HepG2 (cell line): ENCODE measurements at regions not wholly inside any gene's neighbourhood (a gene's known extent, or its start where the extent isn't known, plus 50 kb on each side); places are given as distances from the start of the nearest gene placed in this dataset.

Source experiments
- ARID2 ChIP-seq: sonication (generic); formaldehyde crosslinking; IDR thresholded peaks from 2 replicates; pipeline ENCODE4 v1.8.1; 2022; ENCODE audit warnings: mild to moderate bottlenecking, missing genetic modification reagents, borderline replicate concordance
- CENPX ChIP-seq: sonication (generic); formaldehyde crosslinking; IDR thresholded peaks from 2 replicates; pipeline ENCODE4 v1.9.0; 2021; ENCODE audit warnings: mild to moderate bottlenecking, missing genetic modification reagents, moderate library complexity
- ELF4 ChIP-seq: sonication (generic); formaldehyde crosslinking; IDR thresholded peaks from 2 replicates; pipeline ENCODE4 v1.5.0; 2020; ENCODE audit warnings: missing genetic modification reagents, mild to moderate bottlenecking, moderate library complexity, borderline replicate concordance
- HDAC2 ChIP-seq: sonication (generic); formaldehyde crosslinking; IDR thresholded peaks from 2 replicates; pipeline ENCODE4 v1.4.0; 2020; ENCODE audit warnings: missing genetic modification reagents
- MIER3 ChIP-seq: IDR thresholded peaks from 2 replicates; pipeline ENCODE4 v1.6.1; 2016; ENCODE audit warnings: missing compliant biosample characterization, borderline replicate concordance
- NFATC3 ChIP-seq: sonication (generic); formaldehyde crosslinking; IDR thresholded peaks from 2 replicates; pipeline ENCODE4 v1.5.1; 2020; ENCODE audit warnings: mild to moderate bottlenecking, missing genetic modification reagents
- NFKB2 ChIP-seq: sonication (generic); formaldehyde crosslinking; IDR thresholded peaks from 2 replicates; pipeline ENCODE4 v1.4.0; 2020; ENCODE audit warnings: missing genetic modification reagents, borderline replicate concordance
- SOX13 ChIP-seq, 3 experiments: fragments of 450-650 bp in 1 of 3; sonication (generic) in 1 of 3; formaldehyde crosslinking in 1 of 3; IDR thresholded peaks in 2 of 3; conservative IDR thresholded peaks in 1 of 3; 2 replicates each; pipeline versions ENCODE4 v1.5.0 to v1.6.1; 2016 to 2020; ENCODE audit warnings: antibody characterized with exemption in 1 of 3, mild to moderate bottlenecking in 1 of 3, missing compliant biosample characterization in 1 of 3, missing genetic modification reagents in 1 of 3, moderate library complexity in 1 of 3
- ZIK1 ChIP-seq: sonication (generic); formaldehyde crosslinking; IDR thresholded peaks from 2 replicates; pipeline ENCODE4 v1.5.0; 2020; ENCODE audit warnings: mild to moderate bottlenecking, low read depth, missing genetic modification reagents, borderline replicate concordance
- ZNF160 ChIP-seq: sonication (generic); formaldehyde crosslinking; IDR thresholded peaks from 2 replicates; pipeline ENCODE4 v1.8.0; 2022; ENCODE audit warnings: mild to moderate bottlenecking, inconsistent platforms, missing genetic modification reagents
- ZNF550 ChIP-seq: sonication (generic); formaldehyde crosslinking; IDR thresholded peaks from 2 replicates; pipeline ENCODE4 v1.4.0; 2020; ENCODE audit warnings: mild to moderate bottlenecking, missing genetic modification reagents, borderline replicate concordance
- ZNF878 ChIP-seq: sonication (generic); formaldehyde crosslinking; IDR thresholded peaks from 2 replicates; pipeline ENCODE4 v1.8.1; 2023; ENCODE audit warnings: mild to moderate bottlenecking, missing genetic modification reagents, moderate library complexity
- TF ChIP-seq, protein P1 (sequence below): fragments of 450-650 bp; IDR thresholded peaks from 2 replicates; pipeline ENCODE4 v1.6.1; 2017; ENCODE audit warnings: mild to moderate bottlenecking
- TF ChIP-seq, protein P2 (sequence below): sonication (generic); formaldehyde crosslinking; IDR thresholded peaks from 2 replicates; pipeline ENCODE4 v1.5.1; 2020; ENCODE audit warnings: missing genetic modification reagents, mild to moderate bottlenecking, borderline replicate concordance
- TF ChIP-seq, protein P3 (sequence below): sonication (generic); formaldehyde crosslinking; conservative IDR thresholded peaks from 2 replicates; pipeline ENCODE4 v1.8.0; 2022; ENCODE audit warnings: mild to moderate bottlenecking, moderate library complexity, missing genetic modification reagents
- TF ChIP-seq, protein P4 (sequence below): sonication (generic); formaldehyde crosslinking; IDR thresholded peaks from 2 replicates; pipeline ENCODE4 v1.5.1; 2020; ENCODE audit warnings: missing genetic modification reagents, mild to moderate bottlenecking, borderline replicate concordance
- TF ChIP-seq, protein P5 (sequence below): sonication (generic); formaldehyde crosslinking; IDR thresholded peaks from 2 replicates; pipeline ENCODE4 v1.8.1; 2022; ENCODE audit warnings: low read depth, mild to moderate bottlenecking, missing genetic modification reagents

DNA sequence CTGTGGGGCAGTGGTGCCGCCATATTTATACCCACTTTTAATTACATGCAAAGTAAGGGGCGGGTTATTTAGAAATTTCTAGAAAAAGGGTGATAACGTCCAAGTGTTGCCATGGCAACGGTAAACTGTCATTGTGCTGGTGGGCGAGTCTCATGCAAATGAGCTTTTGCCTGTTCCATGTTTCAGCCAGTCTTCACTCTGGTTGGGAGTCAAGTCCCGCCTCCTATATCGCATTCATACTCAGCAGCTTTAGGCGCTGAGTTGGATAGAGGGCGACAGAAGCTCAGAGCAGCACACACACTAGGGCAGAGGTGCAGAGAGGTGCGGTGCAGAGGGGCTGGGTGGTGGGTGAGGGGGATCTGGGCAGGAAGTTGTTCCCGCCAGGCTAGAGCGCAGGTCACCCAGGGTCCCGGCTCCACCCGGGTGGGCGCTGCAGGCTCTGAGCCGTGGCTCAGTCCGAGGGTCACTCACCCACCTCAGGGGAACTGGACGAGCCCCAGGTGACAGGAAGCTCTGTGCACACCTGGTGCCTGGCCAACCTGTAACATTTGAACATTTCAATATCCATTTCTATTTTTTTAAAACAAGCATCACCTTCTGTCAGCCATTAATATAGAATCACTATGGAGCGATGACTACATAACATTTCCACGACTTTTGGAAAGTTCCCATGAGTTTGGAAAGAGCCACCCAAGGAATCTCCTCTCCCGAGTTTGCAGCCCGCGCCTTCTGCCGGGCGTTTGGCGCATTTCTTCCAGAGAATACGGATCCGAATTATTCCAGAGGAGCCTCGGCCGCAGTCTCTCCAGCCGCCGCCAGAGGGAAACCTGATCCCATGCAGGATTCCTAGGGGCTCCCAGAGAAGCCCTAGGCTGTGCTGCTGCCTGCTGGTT lies 89.1 kb upstream of the PHACTR3 start (continued):
- TF ChIP-seq, protein P1, sequence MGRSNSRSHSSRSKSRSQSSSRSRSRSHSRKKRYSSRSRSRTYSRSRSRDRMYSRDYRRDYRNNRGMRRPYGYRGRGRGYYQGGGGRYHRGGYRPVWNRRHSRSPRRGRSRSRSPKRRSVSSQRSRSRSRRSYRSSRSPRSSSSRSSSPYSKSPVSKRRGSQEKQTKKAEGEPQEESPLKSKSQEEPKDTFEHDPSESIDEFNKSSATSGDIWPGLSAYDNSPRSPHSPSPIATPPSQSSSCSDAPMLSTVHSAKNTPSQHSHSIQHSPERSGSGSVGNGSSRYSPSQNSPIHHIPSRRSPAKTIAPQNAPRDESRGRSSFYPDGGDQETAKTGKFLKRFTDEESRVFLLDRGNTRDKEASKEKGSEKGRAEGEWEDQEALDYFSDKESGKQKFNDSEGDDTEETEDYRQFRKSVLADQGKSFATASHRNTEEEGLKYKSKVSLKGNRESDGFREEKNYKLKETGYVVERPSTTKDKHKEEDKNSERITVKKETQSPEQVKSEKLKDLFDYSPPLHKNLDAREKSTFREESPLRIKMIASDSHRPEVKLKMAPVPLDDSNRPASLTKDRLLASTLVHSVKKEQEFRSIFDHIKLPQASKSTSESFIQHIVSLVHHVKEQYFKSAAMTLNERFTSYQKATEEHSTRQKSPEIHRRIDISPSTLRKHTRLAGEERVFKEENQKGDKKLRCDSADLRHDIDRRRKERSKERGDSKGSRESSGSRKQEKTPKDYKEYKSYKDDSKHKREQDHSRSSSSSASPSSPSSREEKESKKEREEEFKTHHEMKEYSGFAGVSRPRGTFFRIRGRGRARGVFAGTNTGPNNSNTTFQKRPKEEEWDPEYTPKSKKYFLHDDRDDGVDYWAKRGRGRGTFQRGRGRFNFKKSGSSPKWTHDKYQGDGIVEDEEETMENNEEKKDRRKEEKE, result no peak
- no peak for TF ChIP-seq MIER3 (CRISPR knock-in tag)
- TF ChIP-seq NFATC3 (CRISPR knock-in tag), result no peak
- TF ChIP-seq ZNF550 (CRISPR knock-in tag), result no peak
- TF ChIP-seq, protein P2, sequence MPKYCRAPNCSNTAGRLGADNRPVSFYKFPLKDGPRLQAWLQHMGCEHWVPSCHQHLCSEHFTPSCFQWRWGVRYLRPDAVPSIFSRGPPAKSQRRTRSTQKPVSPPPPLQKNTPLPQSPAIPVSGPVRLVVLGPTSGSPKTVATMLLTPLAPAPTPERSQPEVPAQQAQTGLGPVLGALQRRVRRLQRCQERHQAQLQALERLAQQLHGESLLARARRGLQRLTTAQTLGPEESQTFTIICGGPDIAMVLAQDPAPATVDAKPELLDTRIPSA, result no peak
- peak; percentile 56; the same call in 1 of the 2 replicates for TF ChIP-seq ZNF878
- no peak for TF ChIP-seq SOX13 (IDR thresholded peaks at IDR 0.05)
- TF ChIP-seq SOX13 (CRISPR knock-in tag; conservative IDR thresholded peaks at IDR 0.05 in 1 of 2, IDR thresholded peaks at IDR 0.05 in 1 of 2), result no peak
- TF ChIP-seq, protein P3, sequence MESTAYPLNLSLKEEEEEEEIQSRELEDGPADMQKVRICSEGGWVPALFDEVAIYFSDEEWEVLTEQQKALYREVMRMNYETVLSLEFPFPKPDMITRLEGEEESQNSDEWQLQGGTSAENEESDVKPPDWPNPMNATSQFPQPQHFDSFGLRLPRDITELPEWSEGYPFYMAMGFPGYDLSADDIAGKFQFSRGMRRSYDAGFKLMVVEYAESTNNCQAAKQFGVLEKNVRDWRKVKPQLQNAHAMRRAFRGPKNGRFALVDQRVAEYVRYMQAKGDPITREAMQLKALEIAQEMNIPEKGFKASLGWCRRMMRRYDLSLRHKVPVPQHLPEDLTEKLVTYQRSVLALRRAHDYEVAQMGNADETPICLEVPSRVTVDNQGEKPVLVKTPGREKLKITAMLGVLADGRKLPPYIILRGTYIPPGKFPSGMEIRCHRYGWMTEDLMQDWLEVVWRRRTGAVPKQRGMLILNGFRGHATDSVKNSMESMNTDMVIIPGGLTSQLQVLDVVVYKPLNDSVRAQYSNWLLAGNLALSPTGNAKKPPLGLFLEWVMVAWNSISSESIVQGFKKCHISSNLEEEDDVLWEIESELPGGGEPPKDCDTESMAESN (CRISPR knock-in tag), result 0 out of 2 replicates have a peak, but pooled peaks have one; percentile 56
- TF ChIP-seq ELF4 (CRISPR knock-in tag), result no peak
- TF ChIP-seq, protein P4, sequence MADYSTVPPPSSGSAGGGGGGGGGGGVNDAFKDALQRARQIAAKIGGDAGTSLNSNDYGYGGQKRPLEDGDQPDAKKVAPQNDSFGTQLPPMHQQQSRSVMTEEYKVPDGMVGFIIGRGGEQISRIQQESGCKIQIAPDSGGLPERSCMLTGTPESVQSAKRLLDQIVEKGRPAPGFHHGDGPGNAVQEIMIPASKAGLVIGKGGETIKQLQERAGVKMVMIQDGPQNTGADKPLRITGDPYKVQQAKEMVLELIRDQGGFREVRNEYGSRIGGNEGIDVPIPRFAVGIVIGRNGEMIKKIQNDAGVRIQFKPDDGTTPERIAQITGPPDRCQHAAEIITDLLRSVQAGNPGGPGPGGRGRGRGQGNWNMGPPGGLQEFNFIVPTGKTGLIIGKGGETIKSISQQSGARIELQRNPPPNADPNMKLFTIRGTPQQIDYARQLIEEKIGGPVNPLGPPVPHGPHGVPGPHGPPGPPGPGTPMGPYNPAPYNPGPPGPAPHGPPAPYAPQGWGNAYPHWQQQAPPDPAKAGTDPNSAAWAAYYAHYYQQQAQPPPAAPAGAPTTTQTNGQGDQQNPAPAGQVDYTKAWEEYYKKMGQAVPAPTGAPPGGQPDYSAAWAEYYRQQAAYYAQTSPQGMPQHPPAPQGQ (CRISPR knock-in tag), result no peak
- 0 out of 2 replicates have a peak, but pooled peaks have one; percentile 37 for TF ChIP-seq NFKB2 (CRISPR knock-in tag)
- TF ChIP-seq ARID2 (CRISPR knock-in tag), result no peak
- TF ChIP-seq CENPX (CRISPR knock-in tag), result no peak
- TF ChIP-seq HDAC2 (CRISPR knock-in tag), result no peak
- no peak for TF ChIP-seq ZIK1
- TF ChIP-seq ZNF160 (CRISPR knock-in tag), result no peak
- TF ChIP-seq, protein P5, sequence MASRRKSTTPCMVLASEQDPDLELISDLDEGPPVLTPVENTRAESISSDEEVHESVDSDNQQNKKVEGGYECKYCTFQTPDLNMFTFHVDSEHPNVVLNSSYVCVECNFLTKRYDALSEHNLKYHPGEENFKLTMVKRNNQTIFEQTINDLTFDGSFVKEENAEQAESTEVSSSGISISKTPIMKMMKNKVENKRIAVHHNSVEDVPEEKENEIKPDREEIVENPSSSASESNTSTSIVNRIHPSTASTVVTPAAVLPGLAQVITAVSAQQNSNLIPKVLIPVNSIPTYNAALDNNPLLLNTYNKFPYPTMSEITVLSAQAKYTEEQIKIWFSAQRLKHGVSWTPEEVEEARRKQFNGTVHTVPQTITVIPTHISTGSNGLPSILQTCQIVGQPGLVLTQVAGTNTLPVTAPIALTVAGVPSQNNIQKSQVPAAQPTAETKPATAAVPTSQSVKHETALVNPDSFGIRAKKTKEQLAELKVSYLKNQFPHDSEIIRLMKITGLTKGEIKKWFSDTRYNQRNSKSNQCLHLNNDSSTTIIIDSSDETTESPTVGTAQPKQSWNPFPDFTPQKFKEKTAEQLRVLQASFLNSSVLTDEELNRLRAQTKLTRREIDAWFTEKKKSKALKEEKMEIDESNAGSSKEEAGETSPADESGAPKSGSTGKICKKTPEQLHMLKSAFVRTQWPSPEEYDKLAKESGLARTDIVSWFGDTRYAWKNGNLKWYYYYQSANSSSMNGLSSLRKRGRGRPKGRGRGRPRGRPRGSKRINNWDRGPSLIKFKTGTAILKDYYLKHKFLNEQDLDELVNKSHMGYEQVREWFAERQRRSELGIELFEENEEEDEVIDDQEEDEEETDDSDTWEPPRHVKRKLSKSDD (CRISPR knock-in tag), result no peak
